ENCODE measurements at regions not wholly inside any gene's neighbourhood (a gene's known extent, or its start where the extent isn't known, plus 50 kb on each side); places are given as distances from the start of the nearest gene placed in this dataset.
A peak's percentile ranks its signal among the peaks of the same experiment; 100 is the strongest.
"Not testable (repeated sequence)": the region's sequence is repeated elsewhere in the genome, so short reads cannot be mapped to it uniquely, and the experiment has no call there.

DNA sequence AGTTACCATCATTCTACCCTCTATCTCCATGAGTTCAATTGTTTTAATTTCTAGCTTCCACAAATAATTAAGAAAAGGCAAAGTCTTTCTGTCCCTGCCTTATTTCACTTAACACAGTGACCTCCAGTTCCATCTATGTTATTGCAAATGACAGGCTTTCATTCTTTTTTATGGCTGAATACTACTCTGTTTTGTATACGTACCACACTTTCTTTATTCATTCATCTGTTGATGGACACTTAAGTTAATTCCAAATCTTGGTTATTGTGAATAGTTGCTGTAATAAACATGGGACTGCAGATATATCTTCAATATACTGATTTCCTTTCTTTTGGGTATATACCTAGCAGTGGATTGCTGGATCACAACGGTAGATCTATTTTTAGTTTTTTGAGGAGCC lies 314.1 kb downstream of the SV2B start:
- no peak for ATAC-seq
- no peak for DNase-seq

DNA sequence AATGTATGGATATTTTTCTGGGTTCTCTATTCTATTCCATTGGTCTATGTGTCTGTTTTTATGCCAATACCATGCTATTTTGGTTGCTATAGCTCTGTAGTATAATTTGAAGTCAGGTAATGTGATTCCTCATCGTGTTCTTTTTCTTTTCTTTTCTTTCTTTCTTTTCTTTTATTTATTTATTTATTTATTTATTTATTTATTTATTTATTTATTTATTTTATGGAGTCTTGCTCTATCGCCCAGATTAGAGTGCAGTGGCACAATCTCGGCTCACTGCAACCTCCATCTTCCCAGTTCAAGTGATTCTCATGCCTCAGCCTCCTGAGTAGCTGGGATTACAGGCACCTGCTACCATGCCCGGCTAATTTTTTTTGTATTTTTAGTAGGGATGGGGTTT lies 315.2 kb downstream of the SV2B start:
- not testable (repeated sequence) for ATAC-seq, DNase-seq

DNA sequence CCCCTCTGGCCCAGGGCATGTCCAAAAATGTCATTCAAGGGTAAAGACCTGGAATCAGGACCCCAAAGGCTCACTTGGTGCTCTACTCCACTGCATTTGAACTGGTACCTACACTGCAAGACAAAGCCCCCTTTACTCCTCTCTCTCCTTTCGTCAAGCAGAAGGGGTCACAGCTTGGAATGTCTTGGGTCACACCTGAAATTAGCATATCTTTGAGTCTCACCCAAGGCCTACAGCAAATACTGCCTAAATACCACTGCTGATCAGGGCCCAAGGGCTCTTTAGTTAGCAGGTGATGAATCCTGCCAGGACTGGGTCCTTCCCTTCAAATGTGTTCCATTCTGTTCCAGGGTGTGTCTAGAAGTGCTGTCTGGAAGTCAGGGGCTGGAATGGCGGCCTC lies 320.6 kb downstream of the SV2B start:
- ATAC-seq (no peak), DNase-seq (no peak)

DNA sequence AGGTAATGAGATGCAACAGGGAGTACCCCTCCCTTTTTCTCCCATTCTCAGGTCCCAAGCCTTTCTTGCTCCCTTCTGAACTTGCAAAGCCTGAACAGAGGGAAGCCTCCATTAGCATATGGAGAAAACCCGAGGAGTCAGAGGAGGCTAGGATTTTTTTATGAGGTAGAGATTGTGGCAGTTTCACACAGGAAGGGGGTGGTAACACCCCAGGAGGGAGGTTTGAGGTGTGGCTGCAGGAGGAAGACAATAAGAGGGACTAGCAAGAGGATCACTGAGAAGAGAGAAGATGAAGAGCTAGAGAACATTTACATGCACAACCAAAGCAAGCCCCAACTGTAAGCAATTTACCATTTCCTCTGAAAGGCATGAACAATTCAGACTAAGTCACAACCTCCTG lies 322.7 kb downstream of the SV2B start:
- DNase-seq: no peak
- ATAC-seq: no peak

DNA sequence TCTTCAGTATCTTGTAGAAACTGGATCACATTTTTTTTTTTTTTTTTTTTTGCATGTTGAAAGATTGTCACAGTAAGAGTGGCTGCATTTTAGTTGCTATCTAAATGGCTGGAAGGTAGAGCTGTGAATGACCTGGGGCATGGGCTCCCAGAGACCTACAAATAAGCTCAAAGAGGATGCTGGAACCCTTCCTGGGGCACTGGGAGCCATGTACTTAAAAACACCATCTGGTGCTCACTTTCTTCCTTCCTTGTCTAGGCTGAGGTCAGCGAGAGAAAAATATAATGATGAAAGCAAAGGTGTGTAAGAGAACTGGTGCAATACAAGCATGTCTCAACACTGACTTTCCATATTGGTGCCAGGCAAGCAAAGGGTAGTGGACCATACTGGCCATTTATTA lies 323.9 kb downstream of the SV2B start:
- DNase-seq (no peak), ATAC-seq (no peak)

DNA sequence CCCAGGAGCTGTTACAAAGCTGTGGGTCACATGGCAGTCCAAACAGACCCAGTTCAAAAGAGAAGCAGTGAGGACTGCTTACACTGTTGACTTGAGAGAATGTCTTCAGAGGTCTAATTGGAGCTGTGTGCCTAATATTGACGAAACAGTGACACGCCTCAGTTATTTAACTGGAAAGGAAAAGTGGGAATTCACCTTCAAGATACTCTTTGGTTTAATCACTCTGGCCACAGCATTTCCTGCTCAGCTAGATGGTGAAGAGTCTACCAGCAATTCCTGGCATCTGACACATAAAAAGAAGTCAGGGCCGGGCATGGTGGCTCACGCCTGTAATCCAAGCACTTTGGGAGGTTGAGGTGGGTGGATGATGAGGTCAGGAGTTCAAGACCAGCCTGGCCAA lies 326.4 kb downstream of the SV2B start:
- DNase-seq (no peak), ATAC-seq (no peak)

DNA sequence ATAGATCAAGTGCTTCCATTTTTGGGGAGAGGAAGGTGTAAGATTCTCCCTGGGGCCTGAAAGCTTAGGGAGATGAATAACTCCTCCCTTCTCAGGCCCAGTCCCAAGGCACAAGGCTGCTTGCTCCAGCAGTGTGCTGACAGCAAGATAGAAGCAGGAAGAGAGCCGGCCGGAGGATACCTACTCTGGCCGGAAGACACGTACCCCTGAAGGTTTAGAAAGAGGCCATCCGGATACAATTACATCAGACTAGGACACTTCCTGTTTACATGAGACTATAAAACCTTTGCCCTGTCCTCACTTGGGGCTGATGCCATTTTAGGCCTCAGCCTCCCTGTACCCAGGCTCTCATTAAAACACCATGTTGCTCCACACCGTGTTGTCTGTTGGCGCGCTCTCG lies 329.9 kb downstream of the SV2B start:
- ATAC-seq: no peak

DNA sequence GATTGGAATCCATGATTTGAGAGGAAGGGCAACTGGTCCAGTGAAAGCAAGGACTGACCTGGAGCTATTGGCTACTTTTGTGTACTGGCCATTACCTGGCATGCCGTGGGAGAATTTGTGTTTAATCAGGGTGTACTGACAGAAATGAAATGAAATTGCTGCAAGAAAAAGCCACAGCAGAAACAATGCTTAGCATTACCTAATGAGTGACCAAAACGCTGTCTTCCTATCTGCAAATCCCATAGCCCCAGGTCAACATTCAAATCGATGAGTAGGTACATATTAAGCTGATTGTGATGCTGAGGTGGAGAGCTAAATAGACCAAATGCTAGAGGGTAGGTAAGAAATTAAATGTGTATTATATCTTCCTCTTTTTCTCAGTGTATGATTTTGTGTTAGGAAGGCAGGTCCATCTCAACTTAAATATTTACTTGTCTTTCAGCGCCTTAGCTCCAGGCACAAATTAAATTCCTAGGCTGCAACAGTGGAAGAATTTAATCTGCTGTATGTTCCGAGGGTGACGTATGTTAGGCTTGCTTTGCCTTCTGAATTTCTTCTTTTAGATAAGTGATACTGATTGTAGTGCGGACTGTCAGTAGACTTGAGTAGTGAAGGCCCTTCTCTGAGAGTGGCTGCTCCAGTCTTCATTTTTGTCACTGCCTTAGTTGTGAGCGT lies 331.1 kb downstream of the SV2B start:
- no peak for ATAC-seq

More for the DNA sequence above, 329.9 kb downstream of the SV2B start:
- no peak for DNase-seq

DNA sequence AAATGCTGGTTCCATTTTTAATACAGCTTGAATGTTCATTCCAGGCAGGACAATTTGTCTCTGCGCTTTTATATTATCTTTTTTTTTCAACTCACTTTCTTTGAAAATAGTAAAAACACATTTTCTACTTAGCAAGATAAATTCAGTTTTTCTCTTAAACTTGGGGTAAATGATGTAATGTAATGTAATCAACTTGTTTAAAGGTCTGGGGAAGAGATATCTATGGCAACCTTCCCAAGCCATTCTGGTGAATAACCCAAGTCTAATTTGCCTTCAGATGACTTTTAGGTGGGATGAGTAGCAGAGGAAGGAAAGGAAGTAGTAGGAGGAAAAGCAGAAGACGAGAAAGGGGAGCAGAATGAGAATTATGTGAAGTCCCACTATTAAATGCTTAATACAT lies 335.1 kb downstream of the SV2B start:
- no peak for ATAC-seq
- DNase-seq: no peak

More for the DNA sequence above, 331.1 kb downstream of the SV2B start:
- no peak for DNase-seq

DNA sequence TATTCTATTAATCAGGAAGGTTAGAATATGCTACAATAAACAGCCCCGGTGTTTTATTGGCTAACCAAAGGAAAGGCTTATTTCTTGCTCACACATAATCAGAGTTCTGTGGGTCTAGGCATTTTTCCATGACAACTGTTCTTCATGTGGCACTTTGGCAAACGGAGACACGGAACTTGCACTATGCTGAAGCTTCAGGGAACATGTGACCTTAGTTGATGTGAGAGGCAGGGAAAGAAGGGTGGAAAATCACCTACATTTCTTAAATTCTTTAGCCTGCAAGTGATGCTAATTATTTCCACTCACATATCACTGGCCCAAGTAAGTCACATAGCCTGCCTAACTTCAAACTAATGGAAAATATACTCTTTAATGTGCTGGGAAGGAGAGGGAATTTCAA lies 344.6 kb downstream of the SV2B start:
- ATAC-seq: no peak

DNA sequence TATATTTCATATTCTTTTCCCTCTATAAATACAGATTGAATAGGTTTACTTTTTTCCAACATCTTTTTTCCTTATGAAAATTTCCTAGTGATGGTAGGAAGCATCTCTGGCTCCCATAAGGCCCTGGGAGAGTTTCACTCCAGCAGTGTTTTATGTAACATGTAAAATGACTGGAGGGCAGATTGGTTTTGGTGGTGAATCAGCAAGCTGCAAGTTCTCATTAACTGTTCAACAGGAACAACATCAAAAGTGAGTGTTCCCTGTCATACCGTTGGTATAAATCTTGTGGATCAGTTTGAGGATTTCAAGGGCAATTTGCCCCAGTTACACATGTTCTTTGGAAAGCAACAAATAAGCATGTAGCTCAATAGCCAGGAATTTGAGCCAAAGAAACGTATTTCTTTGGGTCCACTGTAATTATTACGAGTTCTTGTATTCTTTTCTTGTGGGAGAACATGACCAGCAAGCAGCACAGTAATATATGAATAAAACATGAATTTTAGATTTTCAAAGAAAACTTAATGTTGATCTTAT lies 345.7 kb downstream of the SV2B start:
- ATAC-seq: no peak
- DNase-seq: no peak

More for the DNA sequence above, 344.6 kb downstream of the SV2B start:
- DNase-seq: no peak

DNA sequence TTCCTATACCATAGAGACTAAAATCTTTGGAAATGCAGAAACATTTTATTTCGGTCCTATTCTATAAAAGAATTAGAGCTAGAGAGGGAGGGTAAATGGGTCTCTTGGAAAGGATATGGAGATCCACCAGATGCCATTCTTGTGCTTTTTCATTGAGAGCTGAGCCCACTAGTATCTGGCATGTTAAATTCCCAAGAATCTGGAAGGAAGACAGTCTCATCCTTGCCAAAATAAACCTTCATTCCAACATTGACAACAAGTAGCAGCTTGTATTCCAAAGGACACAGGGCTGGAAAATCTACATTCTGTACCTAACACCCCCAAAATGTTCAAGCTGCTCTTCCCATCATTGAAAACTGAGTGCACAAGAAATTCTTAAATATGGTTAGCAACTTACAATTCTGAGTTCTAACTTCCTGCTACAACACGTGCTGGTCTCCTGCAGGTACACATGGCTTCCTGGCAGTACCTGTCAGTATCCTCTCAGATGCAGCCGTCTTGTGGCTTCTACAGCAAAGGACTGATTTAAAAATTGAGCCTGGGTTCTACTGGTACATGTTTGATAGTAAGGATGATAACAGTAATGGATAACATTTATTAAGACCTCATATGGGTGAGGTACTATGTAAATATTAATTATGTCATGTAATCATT lies 348.1 kb downstream of the SV2B start:
- ATAC-seq (no peak), DNase-seq (no peak)

DNA sequence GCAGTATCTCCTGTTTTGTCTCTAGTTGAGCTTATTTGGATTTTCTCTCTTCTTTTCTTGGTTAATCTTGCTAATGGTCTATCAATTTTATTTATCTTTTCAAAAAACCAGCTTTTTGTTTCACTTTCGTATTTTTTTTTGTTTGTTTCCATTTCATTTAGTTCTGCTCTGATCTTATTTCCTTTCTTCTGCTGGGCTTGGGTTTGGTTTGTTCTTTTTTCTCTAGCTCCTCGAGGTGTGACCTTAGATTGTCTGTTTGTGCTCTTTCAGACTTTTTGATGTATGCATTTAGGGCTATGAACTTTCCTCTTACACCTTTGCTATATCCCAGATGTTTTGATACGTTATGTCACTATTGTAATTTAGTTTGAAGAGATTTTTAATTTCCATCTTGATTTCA lies 353.3 kb downstream of the SV2B start:
- not testable (repeated sequence) for ATAC-seq, DNase-seq

DNA sequence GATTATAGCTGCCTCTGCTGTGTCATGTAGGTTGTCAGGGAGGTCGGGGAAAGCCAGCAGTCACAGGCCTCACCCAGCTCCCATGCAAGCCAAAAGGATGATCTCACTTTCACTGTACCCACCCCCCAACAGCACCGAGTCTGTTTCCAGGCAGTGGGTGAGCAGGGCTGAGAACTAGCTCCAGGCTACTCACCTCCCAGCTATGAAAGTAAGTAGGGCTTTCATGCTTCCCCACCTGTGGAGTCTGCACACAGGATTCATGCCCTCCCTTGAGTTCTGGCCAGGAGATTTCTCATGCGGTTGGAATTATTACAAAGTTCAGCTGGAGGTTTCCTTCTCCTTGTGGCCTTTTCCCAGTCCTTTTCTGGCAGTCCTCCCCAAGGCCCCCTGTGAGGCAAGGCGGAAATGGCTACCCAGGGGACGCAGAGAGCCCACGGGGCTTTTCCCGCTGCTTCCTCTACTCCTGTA lies 356.2 kb downstream of the SV2B start:
- ATAC-seq (no peak), DNase-seq (no peak)

DNA sequence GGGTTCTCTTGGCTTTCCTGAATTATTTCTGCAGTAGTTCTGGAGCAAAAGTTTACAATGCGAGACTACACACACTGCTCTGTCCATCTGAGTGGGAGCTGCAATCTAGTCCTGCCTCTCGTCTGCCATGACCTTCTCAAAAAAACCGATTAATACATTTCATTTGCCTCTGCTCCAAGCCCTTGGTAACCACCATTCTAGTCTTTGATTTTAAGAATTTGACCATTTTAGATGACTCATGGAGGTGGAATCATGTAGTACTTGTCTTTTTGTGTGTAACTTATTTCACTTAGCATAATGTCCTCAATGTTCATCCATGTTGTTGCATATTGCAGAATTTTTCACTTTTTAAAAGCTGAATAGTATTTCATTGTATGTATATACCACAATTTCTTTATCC lies 356.9 kb downstream of the SV2B start:
- DNase-seq (no peak), ATAC-seq (no peak)

DNA sequence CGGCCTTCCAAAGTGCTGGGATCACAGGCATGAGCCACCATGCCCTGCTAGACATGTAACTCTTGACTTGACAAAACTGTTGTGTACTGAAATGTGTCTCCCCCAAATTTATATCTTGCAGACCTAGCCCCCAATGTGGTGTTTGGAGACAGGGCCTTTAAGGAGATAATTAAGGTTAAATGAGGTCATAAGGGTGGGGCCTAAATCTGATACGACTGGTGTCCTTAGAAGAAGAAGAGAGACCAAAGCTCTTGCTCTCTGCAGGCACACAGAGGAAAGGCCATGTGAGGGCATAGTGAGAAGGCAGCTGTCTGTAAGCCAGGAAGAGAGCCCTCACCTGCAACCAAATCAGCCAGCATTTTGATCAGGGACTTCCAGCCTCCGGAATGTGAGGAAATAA lies 361.3 kb downstream of the SV2B start:
- ATAC-seq: no peak

DNA sequence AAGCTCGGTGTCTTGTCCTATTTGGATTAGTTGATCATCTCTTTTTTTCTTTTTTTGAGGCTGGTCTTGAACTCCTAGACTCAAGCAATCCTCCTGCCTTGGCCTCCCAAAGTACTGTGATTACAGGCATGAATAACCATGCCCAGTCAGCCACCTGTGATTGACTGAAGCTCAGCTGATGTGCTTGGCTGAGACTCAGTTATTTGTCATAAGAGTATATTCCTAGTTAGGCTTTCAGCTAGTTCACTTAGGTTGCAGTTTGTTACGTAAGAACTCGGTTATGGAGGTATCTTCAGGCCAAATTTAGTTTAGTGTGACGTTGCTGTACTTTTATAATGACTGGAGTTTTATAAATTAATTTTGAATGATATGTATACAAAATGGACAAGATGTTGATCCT lies 365.0 kb downstream of the SV2B start:
- DNase-seq: no peak
- ATAC-seq: no peak

More for the DNA sequence above, 361.3 kb downstream of the SV2B start:
- DNase-seq: no peak

DNA sequence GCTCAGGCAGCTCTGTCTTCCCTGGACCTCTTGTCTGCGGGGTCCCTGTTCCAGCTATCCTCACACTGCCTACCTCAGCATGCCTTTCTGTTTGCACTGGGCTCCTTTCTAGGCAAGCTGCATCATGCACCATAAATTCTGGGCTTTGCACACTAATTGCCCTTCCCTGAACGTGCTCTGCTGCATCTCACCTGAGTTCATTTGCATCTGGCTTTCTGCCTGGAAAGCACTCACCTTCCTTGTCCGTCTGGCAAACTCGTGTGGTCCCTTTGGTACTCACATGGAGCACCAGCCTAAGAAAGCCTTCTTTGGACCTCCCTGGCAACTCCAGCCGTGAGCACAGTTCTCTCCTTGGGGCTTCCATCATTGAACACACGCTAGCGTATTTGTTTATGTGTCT lies 365.6 kb downstream of the SV2B start:
- ATAC-seq (no peak), DNase-seq (no peak)

DNA sequence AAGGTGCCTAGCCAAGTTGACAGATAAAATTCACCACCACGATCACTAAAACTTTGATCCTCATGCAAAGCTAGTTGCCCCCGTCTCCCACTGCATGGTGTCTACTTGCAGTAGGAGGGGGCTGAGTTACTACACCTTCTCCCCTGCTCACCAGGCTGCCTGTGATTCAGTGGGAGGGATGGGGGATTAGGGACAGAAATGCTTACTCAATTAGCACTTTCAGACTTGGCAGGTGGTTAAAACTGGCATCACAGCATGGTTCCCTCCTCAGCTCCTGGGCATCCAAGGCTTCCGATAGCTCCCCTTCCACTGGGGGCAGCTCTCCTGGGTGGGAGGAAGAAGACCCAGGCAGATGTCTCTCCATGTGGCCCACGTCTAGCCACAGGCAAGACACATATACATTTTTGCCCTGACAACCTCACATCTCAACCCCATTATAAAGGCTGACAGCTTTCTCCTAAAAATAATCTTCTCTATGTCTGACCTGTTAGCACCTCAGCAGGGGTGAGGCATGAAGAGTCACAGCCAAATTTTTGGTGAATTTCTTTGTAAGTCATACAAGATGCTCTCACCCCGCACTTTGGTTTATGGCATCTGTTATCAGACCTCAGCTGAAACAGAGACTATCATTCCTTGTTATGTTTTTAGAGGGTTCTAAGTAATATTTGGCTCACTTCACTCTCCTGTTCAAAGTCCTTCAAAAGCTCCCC lies 369.0 kb downstream of the SV2B start:
- ATAC-seq: peak; percentile 42
- DNase-seq: peak; percentile 22

DNA sequence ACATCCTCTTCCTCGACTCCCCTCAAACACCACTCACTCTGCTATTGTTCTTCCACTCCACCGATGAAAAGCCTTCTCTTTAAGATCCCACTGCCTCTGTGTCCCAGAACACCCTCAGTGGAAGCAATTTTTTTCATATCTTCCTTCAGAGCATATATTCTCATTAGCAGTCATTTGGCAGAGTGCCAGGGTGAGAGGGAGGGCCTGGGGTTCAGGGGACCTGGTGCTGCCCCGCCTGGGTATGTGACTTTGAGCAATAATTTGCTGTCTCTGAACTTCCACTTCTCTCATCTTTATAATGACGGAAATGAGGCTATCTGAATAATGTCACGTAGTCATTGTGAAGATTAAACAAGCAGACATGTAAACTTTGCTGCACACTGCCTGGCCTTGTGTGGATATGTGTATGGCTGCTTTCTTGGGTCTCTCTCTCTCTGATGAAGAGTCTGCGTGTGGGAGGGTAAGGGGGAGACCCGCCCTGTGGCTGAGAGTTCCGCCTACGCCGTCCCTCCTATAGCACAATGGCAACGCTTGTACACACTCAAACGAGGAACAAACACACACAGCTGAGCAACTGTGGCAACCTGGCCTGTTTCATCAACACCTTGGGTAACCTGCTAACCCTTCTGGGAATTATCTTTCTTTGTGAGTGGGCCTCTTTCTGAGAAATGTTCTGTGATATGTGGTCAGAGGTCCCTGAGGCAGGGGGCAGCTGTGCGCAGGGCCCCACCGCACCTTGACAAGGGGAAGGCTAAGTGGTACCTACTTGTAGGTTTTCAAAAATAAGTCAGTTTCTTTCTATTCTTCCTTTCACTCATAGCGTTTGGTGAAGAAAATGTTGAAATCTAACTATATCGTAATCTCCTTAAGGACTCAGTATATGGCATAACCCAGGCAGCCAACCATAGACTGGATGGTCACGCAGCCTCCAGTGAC lies 369.8 kb downstream of the SV2B start:
- DNase-seq (peak; percentile 69), ATAC-seq (peak; percentile 75)

DNA sequence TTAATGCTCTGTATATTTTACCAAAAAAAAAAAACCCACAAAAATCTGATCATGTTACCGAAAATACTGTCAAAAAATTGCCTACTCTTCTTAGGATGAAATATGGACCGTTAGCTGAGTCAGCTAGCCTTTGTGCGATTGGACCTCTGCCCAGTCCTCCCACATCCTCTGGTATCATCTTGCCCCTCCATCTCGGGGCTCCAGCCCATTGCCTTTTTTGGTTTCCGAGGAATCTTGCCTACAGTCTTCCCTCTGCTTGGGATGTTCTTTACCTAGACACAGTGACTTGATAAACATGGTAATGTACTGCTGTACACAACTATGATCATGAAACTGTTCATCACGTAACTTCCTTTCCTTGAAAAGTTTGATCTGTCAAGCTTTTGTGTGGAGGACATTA lies 371.4 kb downstream of the SV2B start:
- DNase-seq: peak; percentile 22
- ATAC-seq: no peak

DNA sequence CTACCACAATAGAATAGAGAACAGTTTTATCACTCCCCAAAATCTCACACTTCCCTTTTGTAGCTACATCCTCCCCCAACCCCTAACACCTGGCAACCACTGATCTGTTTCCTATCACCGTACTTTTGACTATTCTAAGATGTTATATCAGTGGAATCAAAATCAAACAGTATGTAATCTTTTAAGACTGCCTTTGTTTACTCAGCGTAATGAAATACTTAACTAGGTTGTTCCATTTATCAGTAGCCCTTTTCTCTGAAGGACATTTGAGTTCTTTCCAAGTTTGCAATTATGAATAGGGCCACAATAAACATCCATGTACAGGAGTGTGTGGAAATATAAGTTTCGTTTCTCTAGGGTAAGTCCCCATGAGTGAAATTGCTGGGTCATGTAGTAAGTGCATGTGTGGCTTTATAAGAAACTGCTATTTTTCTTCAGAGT lies 372.3 kb downstream of the SV2B start:
- ATAC-seq: peak; percentile 34
- DNase-seq: no peak

Data from stimulated activated naive CD8-positive, alpha-beta T cell treated with anti-CD3 and anti-CD28 coated beads, Interleukin-15, Interleukin-2, amounts not matched to agents 100 U/mL and 50 U/mL, for 24 hours (primary cell).